Natural killer cell treated with Interleukin-12 subunit alpha and Interleukin-12 subunit beta and Interleukin-15 and Interleukin-18, amount 100 ng/mL, for 72 hours (primary cell): ENCODE measurements at regions not wholly inside any gene's neighbourhood (a gene's known extent, or its start where the extent isn't known, plus 50 kb on each side); places are given as distances from the start of the nearest gene placed in this dataset.
A peak's percentile ranks its signal among the peaks of the same experiment; 100 is the strongest.

ENCODE experiments used
- ATAC-seq, 2 donors: fragments of 150-1000 bp; cut with Tn5 transposase in 1 of 2; sonication (Bioruptor Pico), chemical (Tn5 transposase) in 1 of 2; 2 replicates each; pipeline ENCODE4 v1.10.0; 2021
- DNase-seq: peaks from one replicate; pipeline ENCODE4 v3.0.0; 2022; ENCODE audit warnings: low spot score
- H3K27ac Mint-ChIP-seq, 2 donors: 1 replicate in 1 of 2; 2 replicates in 1 of 2; pipeline ENCODE4 v1.8.0; 2022; ENCODE audit warnings: mixed read lengths in 2 of 2, mild to moderate bottlenecking in 1 of 2, moderate library complexity in 1 of 2
- H3K27me3 Mint-ChIP-seq, 2 donors: 1 replicate in 1 of 2; 2 replicates in 1 of 2; pipeline ENCODE4 v1.8.0; 2022; ENCODE audit warnings: mixed read lengths in 2 of 2
- H3K36me3 Mint-ChIP-seq: one replicate; pipeline ENCODE4 v1.8.0; 2022; ENCODE audit warnings: mixed read lengths
- H3K4me1 Mint-ChIP-seq, 2 donors: 1 replicate in 1 of 2; 2 replicates in 1 of 2; pipeline ENCODE4 v1.8.0; 2022; ENCODE audit warnings: low read depth in 2 of 2, mixed read lengths in 2 of 2, mild to moderate bottlenecking in 1 of 2
- H3K4me3 Mint-ChIP-seq: one replicate; pipeline ENCODE4 v1.8.0; 2022; ENCODE audit warnings: mixed read lengths
- H3K9me3 Mint-ChIP-seq: 2 replicates; pipeline ENCODE4 v1.8.0; 2022; ENCODE audit warnings: mixed read lengths

DNA sequence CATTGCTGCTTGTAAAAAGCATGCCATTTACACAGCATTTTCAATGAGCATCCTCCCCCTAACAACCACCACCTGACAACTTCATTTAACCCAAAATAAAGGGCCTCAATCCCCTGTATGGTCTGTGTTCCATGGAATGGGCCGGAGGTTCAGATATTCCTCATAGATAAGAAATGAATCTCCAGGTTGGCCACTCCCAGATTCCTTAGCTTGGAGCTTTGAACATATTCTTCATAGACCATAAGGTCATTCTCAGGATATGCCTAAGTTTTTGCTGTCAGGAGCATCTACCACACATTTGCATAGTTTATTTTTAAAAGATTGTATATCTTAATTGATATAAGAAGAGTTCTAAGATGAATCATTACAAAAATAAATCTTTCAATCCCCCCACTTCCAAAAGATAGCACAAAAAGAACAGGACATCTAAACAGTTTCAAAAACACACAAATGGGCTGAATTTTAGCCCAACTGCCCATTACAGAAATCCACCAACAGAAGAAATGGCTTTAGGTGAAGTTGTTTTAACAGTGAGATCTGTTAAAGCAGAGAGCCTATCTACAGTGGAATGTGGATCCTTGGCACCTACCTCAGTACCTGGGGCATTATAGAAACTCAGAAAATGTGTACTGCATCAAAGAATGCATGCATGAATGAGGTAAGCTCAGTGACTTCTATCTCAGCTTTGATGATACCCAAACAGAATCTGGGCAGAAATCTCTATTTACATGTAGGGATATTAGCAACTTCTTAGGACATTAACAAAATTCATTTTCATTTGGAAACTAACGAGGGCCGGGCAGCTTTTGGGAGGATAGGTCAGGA, 179.8 kb downstream of the SEC61B start:
- no peak for ATAC-seq
- Mint-ChIP-seq H3K36me3 (no peaks in the 10 kb centered on the region), H3K4me1 (no peaks in the 10 kb centered on the region), H3K4me3 (no peak overlapping the region), H3K27me3 (peaks cover 10 to 15% of the 10 kb centered on the region in 2 donors), H3K9me3 (no peaks in the 10 kb centered on the region), H3K27ac (no peak overlapping the region)
- no peak for DNase-seq

DNA sequence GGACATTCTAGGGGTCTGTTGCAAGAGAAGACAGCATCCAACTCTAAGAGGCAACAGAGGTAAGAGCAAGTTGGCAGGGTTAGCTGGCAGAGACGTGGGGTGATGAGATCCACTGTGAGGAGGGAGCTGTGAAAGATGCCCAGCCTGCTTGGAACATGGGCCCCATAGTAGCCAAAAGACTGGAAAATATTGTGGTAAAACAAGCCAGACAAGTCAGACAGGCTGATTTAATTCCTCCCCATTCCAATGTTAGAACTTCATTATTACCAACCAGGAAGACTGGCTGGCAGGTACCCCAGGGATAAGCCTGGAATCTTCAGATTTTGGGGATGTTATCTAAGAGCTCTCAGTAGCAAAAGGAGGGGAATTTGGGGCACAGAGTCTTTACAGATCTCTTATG, 181.3 kb downstream of the SEC61B start:
- Mint-ChIP-seq H3K27me3 (peaks cover 10 to 15% of the 10 kb centered on the region in 2 donors), H3K4me3 (no peak overlapping the region), H3K27ac (no peak overlapping the region), H3K36me3 (no peaks in the 10 kb centered on the region), H3K4me1 (no peaks in the 10 kb centered on the region), H3K9me3 (no peaks in the 10 kb centered on the region)
- DNase-seq = no peak
- ATAC-seq = no peak

DNA sequence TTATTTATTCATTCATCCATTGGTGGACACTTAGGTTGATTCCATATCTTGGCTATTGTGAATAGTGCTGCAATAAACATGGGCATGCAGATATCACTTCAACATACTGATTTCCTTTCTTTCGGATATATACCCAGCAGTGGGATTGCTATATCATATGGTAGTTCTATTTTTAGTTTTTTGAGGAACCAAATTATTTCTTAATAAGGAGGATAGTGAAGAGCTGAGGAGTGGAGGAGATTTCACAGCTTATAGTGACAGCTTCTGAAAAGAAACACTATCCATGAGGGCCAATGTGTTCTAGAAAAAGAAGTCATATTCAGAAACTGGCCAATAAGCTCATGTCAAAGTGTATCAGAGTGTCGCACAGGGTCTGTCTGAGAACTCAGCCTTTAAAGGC, 183.3 kb downstream of the SEC61B start:
- no peaks in the 10 kb centered on the region for H3K4me1 Mint-ChIP-seq
- DNase-seq (no peak), ATAC-seq (no peak)
- peaks cover 12 to 15% of the 10 kb centered on the region in 2 donors for H3K27me3 Mint-ChIP-seq
- H3K4me3 Mint-ChIP-seq = no peak overlapping the region
- no peaks in the 10 kb centered on the region for H3K9me3 Mint-ChIP-seq
- no peak overlapping the region for H3K27ac Mint-ChIP-seq
- no peaks in the 10 kb centered on the region for H3K36me3 Mint-ChIP-seq

DNA sequence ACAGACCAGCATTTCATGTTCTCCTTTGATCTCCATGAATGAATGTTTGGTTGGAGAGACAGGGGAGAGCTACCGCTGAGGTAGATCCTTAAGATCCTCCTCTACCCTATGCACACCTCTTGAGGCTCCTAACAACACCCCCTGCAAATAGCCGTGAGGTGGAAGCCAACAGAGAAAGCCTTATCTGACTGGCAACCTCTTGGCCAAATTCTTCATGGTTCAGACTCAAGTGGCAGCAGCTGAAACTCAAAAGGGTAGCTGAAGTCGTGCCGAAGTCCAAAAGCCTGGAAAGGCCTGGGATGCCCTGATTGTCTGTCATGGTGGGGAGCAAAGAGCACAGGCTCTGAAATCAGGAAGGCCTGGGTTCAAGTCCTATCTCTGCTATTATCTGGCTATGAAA, 184.9 kb downstream of the SEC61B start:
- no peak for ATAC-seq
- no peaks in the 10 kb centered on the region for H3K36me3 Mint-ChIP-seq
- no peak overlapping the region for H3K27ac Mint-ChIP-seq
- H3K4me3 Mint-ChIP-seq = no peak overlapping the region
- H3K27me3 Mint-ChIP-seq = peaks cover 12 to 15% of the 10 kb centered on the region in 2 donors
- H3K9me3 Mint-ChIP-seq = no peaks in the 10 kb centered on the region
- DNase-seq = no peak
- H3K4me1 Mint-ChIP-seq = no peaks in the 10 kb centered on the region

DNA sequence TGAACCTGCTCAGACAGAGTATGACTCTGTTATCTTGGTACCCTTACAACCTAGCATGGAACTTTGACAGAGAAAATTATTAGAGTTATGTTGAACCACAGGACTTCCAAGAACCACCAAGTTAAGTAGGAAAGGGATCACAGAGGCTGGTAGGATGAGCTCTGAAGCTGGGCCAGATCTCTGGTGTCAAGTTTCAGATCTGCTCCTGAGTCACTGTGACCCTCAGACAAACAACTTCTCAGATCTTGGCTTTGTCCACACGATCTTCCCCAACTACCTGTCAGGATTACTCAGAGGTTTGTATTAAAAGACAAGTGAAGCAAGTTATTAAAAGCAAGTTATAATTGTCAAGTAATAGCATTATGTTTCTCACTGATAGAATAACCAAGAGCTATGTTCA, 189.0 kb downstream of the SEC61B start:
- Mint-ChIP-seq H3K4me1 (peaks cover 3 to 8% of the 10 kb centered on the region in 2 donors), H3K27ac (no peak overlapping the region), H3K27me3 (peaks cover 4 to 5% of the 10 kb centered on the region in 2 donors), H3K36me3 (no peaks in the 10 kb centered on the region), H3K4me3 (no peak overlapping the region), H3K9me3 (no peaks in the 10 kb centered on the region)
- DNase-seq = no peak
- no peak for ATAC-seq

GRCh38 chr9:99411479-99412115, 189.5 kb downstream of the SEC61B start:
- no peak for ATAC-seq
- H3K4me1 Mint-ChIP-seq = peaks cover 6 to 11% of the 10 kb centered on the region in 2 donors
- no peak overlapping the region for H3K4me3 Mint-ChIP-seq
- no peaks in the 10 kb centered on the region for H3K9me3 Mint-ChIP-seq
- DNase-seq = no peak
- no peaks in the 10 kb centered on the region for H3K36me3 Mint-ChIP-seq
- no peak overlapping the region for H3K27ac Mint-ChIP-seq
- H3K27me3 Mint-ChIP-seq = peaks cover 0 to 5% of the 10 kb centered on the region in 2 donors

DNA sequence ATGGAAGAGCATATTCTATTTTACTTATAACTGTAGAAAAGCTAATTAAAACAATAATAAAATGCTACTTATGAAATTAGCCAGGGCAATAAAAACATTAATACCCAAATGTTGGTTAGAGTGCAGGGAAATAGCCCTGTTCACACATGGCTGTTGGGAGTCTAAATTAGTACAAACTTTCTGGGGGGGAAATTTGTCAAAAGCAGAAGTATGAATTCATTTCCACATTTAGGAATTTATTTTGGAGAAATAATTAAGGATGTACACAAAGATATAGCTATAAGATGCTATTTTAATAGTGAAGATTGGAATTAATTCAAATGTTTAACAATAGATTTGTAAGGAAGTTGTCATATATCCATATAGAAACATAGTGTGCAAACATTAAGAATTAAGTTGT, 190.5 kb downstream of the SEC61B start:
- Mint-ChIP-seq H3K36me3 (no peaks in the 10 kb centered on the region), H3K27ac (no peak overlapping the region), H3K27me3 (peaks cover 0 to 5% of the 10 kb centered on the region in 2 donors), H3K4me3 (no peak overlapping the region), H3K4me1 (peaks cover 6 to 11% of the 10 kb centered on the region in 2 donors), H3K9me3 (no peaks in the 10 kb centered on the region)
- ATAC-seq (no peak), DNase-seq (no peak)

DNA sequence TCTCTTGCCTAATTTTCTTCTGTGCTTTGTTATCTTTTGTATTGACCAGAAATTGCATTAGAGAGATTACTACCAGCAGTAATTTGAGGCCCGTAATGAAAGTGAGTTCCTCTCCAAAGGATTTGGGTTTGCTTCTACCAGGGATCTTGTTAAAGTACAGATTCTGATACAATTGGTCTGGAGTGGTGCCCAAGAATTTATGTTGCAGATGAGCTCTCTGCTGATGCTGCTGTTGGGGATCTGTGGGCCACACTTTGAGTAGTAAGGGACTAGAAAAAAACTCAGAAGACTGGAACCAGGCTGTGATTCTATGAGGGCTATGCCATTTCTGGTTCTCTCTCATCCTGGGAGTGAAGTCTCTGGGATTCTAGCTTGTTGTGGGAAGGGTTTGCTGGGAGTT, 192.2 kb downstream of the SEC61B start:
- no peak overlapping the region for H3K27ac Mint-ChIP-seq
- no peak for DNase-seq
- no peaks in the 10 kb centered on the region for H3K9me3 Mint-ChIP-seq
- H3K27me3 Mint-ChIP-seq = peaks cover 5 to 7% of the 10 kb centered on the region in 2 donors
- no peak overlapping the region for H3K4me3 Mint-ChIP-seq
- H3K36me3 Mint-ChIP-seq = no peaks in the 10 kb centered on the region
- H3K4me1 Mint-ChIP-seq = peaks cover 6 to 11% of the 10 kb centered on the region in 2 donors
- no peak for ATAC-seq

DNA sequence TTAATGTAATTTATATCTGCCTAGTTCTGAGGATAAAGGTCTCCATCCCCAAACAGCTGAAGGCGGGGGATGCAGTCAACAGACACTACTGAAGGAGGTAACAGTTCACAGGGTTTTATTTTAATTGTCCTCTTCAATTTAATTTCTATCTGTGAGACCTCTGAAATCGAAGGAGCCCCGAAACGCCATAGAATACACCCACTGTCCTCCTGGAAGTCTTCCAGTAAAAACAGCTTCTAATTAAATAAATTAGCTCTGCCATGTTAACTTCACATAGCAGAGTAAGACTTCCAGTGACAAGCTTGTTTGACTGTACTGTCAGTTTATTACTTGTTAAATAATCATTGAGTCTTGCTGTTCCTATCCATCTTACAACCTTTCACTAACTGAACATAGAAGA, 193.5 kb downstream of the SEC61B start:
- no peaks in the 10 kb centered on the region for H3K36me3 Mint-ChIP-seq
- peak overlapping the region; percentile 57 to 66 for H3K27ac Mint-ChIP-seq
- no peaks in the 10 kb centered on the region for H3K9me3 Mint-ChIP-seq
- no peak for ATAC-seq
- peaks cover 6 to 11% of the 10 kb centered on the region in 2 donors for H3K4me1 Mint-ChIP-seq
- H3K27me3 Mint-ChIP-seq = peaks cover 3 to 7% of the 10 kb centered on the region in 2 donors
- no peak for DNase-seq
- H3K4me3 Mint-ChIP-seq = peak overlapping the region; percentile 30

DNA sequence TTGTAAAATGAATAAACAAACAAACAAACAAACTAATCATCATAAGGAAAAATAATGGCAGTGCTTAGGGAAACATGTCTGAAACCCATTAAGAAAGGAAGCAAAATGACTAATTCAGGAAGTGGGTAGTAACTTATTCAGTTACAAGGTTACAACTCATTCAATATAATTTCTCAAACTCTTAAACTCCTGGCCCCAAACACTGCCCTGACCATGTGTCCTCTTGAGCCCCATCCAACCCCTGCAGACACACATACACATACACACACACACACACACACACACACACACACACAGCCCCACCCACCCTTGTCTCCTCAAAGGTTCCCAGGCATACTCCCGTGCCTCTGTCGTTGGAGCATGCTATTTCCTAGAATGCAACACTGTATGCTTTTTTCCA, 193.9 kb downstream of the SEC61B start:
- peak in 1 of 2 donors; percentile 74 for ATAC-seq
- no peaks in the 10 kb centered on the region for H3K36me3 Mint-ChIP-seq
- H3K9me3 Mint-ChIP-seq = no peaks in the 10 kb centered on the region
- H3K27ac Mint-ChIP-seq = peak overlapping the region; percentile 57 to 66
- H3K4me1 Mint-ChIP-seq = peaks cover 6 to 11% of the 10 kb centered on the region in 2 donors
- DNase-seq = no peak
- peak overlapping the region; percentile 30 for H3K4me3 Mint-ChIP-seq
- H3K27me3 Mint-ChIP-seq = peaks cover 3 to 7% of the 10 kb centered on the region in 2 donors

- Mint-ChIP-seq H3K4me3 (no peak overlapping the region), H3K27ac (no peak overlapping the region), H3K9me3 (no peaks in the 10 kb centered on the region), H3K4me1 (peaks cover 6 to 11% of the 10 kb centered on the region in 2 donors), H3K27me3 (peaks cover 2 to 7% of the 10 kb centered on the region in 2 donors), H3K36me3 (no peaks in the 10 kb centered on the region)
- no peak for ATAC-seq
- DNase-seq = no peak
Measured at GRCh38 chr9:99419070-99419469, 197.0 kb downstream of the SEC61B start.

DNA sequence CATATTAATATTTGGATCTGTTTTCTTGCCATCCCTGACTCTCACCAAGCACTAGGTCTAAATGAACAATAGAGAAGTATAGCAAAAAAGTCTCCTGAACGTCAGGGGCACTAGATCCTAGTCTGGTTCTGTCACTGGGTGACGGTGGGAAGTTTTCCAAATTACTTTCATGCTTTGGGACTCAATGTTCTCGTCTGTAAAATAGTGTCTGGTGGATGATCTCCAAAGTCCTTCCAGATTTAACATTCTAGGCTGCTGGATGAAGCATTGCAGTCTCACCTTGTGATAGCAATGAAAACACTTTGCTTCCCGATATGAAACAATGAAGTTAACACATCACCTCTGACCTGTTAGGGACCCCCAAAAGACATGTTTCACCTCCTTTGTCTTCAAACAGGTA, 199.3 kb downstream of the SEC61B start:
- Mint-ChIP-seq H3K4me1 (no peaks in the 10 kb centered on the region), H3K27ac (no peak overlapping the region), H3K9me3 (no peaks in the 10 kb centered on the region), H3K4me3 (no peak overlapping the region), H3K27me3 (peaks cover 4 to 13% of the 10 kb centered on the region in 2 donors), H3K36me3 (no peaks in the 10 kb centered on the region)
- ATAC-seq (no peak), DNase-seq (no peak)

DNA sequence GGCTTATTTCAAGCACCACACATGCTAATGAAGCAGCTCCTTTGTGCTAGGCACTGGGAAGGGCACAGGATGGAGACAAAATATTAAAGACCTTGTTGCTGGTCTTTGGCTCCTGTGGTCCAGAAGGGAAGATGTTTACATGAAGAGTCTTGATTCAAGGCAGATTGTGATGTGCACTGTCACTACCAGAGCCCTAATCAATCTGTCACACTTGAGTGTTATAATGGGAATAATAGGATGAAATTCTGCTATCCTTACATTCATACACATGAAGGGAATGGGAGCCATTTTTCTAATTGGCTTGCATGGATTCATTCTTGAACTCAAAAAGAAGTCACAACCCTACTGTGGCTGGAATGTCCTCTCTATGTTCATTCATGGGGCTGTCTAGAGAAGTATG, 203.0 kb downstream of the SEC61B start:
- Mint-ChIP-seq H3K27me3 (peaks cover 8 to 14% of the 10 kb centered on the region in 2 donors), H3K36me3 (no peaks in the 10 kb centered on the region), H3K4me3 (no peak overlapping the region), H3K4me1 (peaks cover 0 to 7% of the 10 kb centered on the region in 2 donors), H3K27ac (no peak overlapping the region), H3K9me3 (no peaks in the 10 kb centered on the region)
- DNase-seq (no peak), ATAC-seq (no peak)
